Skeletal muscle cell (primary cell): ENCODE measurements at regions not wholly inside any gene's neighbourhood (a gene's known extent, or its start where the extent isn't known, plus 50 kb on each side); places are given as distances from the start of the nearest gene placed in this dataset.
A peak's percentile ranks its signal among the peaks of the same experiment; 100 is the strongest.

ENCODE experiments used
- DNase-seq: peaks from one replicate; pipeline ENCODE4 v3.0.0-alpha.2; 2010; ENCODE audit warnings: low read depth
- H3K4me3 ChIP-seq: 2 replicates; pipeline ENCODE4 v1.5.1; 2011; ENCODE audit warnings: low read depth, mild to moderate bottlenecking, control low read depth, low read length, moderate library complexity

DNA sequence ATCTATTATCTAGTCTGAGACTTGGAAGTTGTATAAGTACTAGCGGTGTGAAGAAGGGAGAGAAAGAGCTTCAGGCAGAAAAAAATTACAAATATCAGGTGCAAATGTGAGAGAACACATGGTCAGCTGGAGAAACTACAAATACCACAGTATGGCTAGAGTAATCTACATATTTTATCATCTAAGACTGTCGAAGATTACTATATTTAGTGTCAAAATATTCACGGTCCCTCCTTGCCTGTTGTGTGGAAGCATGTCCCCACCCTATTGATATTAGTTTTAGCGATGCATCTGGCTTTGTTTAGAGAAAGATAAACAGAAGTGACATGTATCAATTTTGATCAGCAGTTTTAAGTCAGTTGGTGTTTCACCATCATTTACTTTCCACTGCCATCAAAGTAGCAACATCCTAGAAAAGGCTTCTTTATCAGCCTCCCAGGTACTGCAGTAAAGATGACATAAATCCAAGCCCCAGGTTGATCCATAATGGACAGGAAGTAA lies 90.5 kb upstream of the ITGA4 start:
- DNase-seq, result no peak
- no peak overlapping the region for H3K4me3 ChIP-seq

DNA sequence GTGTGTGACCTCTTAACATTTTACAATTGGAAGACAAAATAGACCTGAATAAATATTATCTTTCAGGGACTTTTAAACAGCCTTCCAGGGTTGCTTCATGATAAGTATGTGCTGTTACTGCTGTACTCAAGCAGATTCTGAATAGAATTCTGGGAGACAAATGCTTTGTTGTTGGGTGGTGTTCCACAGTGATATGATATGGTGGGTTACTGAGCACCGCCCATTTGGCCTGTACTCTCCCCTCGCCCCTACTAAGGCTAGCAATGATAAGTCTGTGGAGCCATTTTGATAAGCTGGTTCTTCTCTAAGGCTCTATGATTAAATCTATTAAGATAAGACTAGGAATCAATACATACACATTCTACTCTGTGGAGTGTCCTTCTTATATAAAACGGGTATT lies 89.8 kb upstream of the ITGA4 start:
- DNase-seq, result no peak
- no peak overlapping the region for H3K4me3 ChIP-seq

DNA sequence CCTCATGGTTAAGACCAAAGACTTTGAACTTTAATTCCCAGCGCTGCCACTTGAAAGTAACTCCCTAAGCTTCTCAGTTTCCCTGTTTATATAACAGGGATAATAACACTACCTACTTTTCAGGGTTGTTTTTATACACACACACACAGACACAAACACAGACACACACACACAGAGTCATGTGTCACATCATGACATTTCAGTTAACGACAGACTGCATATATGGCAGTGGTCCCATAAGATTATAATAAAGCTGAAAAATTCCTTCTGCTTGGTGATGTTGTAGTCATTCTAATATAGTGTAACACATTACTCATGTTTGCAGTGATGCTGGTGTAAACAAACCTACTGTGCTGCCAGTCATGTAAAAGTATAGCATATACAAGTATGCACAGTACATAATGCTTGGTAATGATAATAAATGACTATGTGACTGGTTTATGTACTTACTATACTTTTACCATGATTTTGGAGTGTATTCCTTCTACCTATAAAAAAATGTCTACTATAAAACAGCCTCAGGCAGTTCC lies 89.2 kb upstream of the ITGA4 start:
- no peak overlapping the region for H3K4me3 ChIP-seq
- DNase-seq, result no peak

DNA sequence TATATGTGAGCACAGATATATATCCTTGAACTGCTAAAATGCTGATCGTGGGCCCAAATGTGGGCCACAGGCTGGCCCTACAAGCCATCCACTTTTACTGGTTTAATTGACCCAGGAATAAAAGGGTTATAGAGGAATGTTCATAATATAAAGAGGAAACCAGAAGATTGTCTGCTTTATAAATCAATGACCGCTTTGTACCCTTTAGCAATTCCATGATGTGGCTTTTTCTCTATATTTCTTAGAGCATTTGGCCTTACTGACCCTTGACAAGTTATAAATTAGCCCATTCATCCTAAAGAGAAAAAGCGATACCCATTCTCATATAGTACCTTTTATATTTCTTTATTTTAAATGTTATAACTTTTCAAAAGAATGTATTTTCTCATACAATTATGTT lies 87.1 kb upstream of the ITGA4 start:
- H3K4me3 ChIP-seq, result no peak overlapping the region
- no peak for DNase-seq

DNA sequence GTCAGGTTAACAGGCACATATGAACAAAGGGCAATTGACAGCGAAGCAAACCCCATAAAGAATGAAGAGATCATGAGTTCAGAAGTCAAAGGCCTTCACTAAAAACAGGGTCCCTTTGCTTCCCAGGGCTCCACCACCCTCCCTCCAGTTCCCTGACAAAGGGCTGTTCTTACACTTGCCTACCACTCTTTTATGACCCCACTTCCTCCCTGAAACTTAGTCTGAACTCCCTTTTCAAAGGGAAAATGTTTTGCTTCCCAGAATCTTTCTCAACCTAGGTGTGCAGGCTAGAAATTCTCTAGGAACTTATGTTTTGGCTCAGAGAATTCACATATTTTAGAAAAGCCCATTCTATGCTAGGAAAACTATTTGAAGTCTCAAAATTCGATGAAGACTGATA lies 86.0 kb upstream of the ITGA4 start:
- H3K4me3 ChIP-seq, result no peak overlapping the region
- DNase-seq, result no peak

DNA sequence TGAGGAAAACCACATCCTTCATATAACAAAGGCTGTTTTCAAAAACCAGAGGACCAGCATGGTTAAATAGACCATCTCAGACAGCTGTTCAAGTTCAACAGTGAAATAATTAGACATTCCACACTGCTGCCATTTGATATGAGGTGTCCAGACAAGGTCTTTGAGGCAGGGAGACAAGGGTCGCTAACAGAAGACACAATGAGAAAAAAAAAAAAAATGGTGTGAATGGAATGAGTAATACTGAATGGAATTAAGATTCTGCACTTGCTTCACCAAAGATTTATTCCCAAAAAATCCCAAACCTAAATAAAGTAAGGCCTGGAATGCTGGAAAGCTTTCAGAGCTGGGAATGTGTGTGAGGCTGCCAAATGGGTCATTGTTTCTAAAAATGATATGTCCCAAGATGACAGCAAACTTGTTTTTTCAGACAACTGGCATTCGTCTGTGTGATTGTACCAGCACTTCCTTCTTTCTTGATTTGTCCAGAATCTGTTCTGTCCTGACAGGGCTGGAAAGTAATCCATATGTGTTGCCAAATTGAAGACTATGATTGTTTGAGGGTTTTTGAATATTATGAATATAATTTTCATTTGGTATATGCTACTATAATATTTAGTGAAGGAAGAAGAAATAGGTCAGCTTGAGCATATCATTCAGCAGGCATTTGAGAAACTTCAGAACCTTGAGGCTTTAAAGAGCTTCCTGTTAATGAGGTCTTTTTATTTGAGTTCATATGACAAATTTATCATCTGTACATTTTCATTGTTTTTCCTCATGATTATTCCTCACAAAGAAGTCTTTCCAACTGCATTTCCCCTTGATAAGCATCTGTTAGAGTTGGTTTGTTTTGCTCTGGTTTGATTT lies 85.2 kb upstream of the ITGA4 start:
- no peak overlapping the region for H3K4me3 ChIP-seq
- peak; percentile 37 for DNase-seq

DNA sequence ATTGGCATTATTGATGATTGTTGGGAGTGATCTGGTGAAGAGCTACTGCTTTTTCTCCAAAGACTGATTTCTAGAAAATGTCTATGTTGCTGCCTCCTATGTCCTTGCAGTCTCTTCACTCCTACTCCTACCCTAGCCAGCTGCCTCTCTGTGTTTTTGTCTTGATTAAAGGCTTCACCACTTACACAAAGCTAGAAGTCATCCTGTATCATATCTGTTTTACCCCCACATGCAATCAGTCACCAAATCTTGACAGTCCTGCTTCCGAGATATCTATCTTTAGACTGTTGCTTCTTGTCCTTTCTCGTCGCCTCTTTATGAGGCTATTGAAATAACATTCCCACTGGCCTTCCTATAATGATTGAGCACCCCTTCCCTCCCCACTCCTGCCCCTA lies 84.5 kb upstream of the ITGA4 start:
- no peak for DNase-seq
- H3K4me3 ChIP-seq, result no peak overlapping the region

DNA sequence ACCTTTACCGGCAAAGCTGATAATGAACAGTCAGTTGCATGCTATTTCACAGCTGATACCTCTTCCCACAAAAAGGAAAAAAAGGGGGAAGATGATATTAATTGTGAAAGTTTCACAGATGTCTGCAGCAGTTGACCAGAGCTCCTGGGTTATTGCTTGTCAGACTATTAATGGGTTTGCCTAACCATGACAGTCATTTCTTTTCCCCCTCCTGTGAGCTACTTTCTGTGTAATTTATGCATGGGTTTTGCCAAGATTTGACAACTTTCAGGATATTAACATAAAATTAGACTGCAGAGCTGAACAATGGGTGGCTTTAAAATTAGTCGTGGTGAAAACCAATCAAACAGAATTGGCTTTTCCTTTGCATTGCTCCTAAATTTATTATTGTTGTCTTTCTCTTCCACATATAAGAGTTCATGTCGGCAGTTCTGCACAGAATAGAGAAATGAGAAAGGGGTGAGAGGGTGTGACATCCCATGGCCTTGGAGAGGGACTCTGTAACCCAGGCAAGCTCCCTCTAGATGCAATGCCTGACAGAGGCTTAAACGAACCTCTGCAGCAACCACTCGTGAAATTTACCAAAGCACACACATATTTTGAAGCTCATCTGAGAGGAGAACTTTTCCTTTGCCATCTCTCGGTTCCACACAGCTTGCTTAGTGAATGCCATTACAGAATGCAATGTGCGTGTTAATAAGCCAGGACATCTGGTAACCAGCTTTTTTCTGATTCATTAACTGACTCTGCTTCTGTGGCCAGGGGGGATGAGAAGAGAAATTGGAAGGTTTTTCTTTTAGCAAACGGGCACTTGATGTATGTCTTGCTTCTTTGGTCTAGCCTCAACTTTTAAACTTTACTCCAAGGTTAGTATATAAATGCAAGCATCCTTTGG lies 82.2 kb upstream of the ITGA4 start:
- H3K4me3 ChIP-seq, result no peak overlapping the region
- DNase-seq, result no peak

DNA sequence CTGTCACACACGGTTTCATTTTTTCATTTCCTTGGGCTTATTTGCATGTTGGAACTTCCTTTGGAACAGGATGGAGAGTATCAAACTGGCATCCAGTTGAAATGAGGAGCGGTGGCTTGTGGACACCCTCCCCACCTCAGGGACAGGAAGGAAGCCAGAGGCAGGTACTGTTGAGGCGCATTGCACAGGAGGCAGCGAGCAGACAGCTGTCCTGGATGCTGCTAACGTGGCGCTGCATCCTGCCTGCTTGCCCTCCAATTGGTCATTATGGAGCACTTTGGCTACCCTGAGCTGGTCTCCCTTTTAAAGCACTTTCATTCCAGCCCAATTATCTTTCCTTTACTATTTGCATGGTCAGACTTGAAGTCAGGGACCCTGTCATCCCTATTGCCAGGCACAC lies 80.7 kb upstream of the ITGA4 start:
- no peak overlapping the region for H3K4me3 ChIP-seq
- no peak for DNase-seq

DNA sequence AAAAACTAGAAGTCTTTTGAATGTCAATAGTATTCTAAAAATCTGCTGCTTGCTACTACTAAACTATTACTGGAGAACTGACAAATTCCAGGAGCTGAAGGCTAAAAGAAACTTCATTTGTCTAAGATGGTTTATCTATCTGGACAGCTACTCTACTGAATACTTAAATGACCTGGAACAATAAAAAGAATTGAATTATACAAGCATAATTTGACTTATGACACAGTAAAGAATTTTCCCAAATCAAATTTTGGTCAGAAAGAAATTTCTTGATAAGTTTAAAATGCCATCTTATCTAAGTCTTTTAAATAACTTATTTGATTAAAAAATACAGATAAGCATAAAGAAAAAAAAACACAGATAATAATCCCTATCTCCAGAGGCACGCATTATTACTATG lies 80.2 kb upstream of the ITGA4 start:
- no peak overlapping the region for H3K4me3 ChIP-seq
- no peak for DNase-seq

DNA sequence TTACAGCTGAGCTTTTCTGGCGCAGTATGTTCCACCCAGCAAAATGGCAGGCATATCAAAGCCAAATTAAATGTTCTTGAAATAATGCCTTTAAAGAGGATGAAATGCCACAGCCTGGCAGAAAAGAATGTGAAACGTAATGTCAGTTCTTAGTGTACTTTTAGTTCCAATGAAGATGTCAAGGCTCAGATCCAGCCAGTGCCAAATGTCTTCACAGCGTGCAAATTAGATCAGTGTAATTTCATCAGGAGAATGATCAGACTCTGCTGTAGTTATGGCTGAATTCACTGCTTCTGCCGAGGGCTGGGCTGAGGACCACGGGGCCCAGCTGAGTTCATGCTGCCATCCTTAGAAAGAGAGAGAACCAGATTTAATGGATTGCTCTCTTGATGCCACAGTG lies 78.7 kb upstream of the ITGA4 start:
- no peak for DNase-seq
- H3K4me3 ChIP-seq, result no peak overlapping the region

DNA sequence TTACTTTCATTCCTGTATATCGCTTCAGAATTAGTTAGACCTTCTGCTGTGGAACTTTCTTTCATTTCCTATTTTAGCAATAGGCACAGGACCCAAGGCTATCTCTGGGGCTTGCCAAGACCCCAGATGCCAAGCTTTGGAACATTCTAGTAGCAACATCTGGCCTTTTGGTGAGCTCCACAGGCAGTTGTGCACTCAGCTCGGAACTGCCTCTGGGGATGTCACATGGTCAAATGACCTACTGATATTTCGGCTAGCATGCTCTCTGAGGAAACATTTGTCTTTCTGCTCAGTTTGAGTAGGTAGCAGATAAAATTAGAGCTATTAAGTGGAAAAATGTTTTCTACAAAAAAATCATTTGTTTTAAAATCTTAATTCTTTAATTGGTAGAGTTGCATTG lies 76.6 kb upstream of the ITGA4 start:
- no peak overlapping the region for H3K4me3 ChIP-seq
- DNase-seq, result no peak

DNA sequence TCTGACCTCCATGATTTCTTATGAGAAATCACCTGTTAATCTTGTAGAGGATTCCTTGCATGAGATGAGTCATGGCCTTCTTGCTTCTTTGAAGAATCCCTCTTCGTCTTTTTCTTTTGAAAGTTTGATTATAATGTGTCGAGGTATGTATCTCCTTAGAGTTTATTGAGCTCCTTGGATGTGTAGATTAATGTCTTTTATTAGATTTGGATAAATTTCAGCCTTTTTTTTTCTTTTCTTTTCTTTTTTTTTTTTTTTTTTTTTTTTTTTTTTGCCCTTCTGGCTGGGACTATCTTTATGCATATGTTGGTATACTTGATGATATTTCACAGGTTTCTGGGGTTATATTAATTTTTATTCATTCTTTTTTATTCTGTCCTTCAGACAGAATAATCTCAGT lies 72.3 kb upstream of the ITGA4 start:
- DNase-seq, result no peak
- no peak overlapping the region for H3K4me3 ChIP-seq

DNA sequence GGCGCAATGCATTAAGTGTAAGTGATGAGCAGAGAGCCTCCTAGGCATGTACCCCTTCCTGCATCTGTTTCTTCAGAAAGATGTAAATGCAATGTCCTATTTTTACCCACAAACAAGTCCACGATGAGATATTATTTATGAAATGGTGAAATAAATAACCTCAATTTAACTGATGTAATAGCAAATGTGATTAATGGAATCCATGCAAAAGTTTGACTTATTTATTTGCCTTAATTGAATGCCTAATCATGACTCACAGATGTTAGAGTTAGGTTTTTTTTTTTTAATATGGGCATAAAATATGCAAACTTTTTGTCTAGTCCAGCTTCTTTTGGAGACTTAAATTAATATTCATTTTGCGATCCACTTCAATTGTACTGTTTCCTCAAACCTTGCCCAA lies 67.7 kb upstream of the ITGA4 start:
- no peak overlapping the region for H3K4me3 ChIP-seq
- no peak for DNase-seq

DNA sequence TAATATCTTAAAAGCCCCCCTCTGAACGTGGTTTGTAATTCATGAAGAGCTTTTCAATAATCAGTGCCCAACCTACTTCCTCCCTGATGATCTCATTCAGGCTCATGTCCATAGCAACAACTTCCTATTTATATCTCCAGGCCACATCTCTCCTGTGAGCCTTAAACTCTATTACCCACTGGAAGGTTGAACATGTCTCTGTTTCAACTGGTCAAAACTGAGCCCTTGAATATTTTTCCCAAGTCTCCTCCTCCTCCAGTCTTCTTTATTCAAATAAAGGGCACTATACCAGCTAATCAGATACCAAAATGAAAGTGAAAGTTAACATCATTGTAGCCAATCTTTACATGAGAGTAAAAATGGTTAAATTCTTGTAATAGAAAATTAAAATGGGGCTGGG lies 63.7 kb upstream of the ITGA4 start:
- no peak overlapping the region for H3K4me3 ChIP-seq
- DNase-seq, result no peak

DNA sequence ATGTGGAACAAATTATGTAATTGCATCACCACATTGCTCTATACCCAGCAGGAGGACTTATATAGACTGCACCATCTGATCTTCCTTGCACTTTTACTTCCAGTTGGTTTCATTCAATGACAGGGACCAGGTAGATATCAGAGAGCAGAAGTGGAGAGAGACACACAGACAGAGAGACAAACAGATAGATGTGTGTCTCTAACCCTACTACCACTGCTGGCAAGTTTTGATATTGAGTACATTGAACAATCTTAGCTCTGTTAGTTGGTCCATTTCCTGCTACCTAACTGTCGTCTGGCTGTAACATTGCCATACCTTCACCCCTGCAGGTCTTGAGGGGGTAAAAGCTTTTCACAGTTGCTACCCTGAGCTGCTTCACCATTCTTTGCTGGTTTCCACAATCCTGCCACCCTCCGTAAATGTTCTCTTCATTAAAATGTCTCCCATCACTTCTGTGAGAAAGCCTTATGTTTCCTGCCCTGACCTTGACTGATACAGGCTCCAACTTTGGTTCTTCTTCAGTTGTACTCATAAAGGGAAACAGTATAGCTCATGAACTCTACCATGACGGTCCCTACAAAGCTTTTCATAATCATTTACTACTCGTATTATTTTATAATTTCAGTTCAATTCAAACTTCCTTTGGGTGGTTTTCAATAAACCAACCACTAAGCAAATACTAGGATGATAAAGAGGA lies 62.3 kb upstream of the ITGA4 start:
- DNase-seq, result no peak
- H3K4me3 ChIP-seq, result no peak overlapping the region

DNA sequence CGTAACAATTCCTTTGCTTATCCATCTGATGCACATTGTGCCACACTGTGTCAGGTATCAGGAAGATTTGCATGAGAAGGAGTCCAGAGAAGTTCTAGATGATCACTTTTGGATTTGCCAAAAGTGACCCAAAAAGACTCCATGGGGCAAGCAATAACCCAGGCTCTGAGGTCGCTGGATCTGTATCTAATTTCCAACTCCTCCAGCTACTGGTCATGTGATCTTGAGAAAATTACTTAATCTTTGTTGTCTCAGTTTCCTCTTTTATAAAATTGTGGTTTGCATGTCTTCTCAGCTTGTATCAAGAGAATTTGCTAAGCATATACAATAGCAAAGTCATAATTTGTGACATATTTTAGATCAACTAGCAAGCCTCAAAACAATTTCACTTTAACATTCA lies 61.3 kb upstream of the ITGA4 start:
- H3K4me3 ChIP-seq, result no peak overlapping the region
- DNase-seq, result no peak

DNA sequence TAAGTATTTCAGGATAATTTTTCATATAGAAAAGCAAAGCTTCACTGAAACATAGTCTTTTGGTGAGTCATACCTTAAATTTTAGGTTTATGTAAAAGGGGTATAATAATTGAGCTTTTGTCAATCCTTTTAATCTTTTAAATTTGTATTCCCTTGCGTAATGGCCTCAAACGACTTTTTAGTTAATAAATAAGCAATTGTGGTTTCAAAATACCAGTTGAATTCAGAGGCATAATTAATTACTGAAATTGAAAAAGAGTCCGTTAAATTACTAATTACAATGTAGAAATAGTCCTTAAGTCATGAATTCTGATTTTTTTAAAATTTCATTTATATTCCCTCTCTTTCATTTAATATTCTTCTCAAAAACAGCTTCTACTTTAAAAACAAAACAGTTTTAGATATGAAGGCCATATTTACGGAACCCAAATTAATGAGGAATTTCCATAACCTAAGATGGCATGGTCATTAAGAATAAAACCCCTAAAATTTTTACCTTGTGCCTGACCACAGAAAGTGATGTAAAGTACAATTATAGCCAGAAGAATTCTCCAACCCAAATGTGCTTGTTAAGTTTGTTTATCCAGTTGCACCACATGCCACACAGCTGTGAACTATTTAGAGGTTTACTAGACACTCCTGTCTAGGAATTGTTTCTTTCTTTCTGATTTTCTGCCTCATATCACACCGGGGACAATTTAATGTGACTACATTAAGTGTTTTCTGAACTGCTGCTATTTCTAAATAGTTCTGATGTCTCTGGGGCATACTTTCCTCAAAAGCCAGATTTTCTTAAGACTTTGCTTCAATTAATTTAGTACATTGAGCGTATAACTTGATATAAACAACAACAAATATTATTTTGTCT lies 60.7 kb upstream of the ITGA4 start:
- no peak for DNase-seq
- no peak overlapping the region for H3K4me3 ChIP-seq

DNA sequence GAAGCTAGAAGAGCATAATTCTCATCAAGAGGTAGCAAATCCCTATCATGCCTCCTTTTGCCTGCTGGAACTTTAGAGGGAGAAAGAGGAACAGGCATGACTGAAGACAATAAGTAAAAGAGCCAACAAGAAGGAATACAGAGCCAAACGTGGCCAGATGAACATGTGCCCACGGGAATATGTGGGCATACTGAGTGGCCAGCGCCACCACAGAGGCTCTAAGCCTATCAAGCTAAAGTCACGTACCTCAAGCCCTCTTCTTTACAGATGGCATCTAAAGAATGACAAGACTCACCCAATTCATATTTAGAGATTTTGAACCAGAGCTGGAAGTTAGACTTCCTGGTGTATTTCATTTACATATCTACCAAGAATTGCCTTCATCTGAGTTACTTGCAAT lies 59.9 kb upstream of the ITGA4 start:
- no peak for DNase-seq
- H3K4me3 ChIP-seq, result no peak overlapping the region
